ENCODE measurements at regions not wholly inside any gene's neighbourhood (a gene's known extent, or its start where the extent isn't known, plus 50 kb on each side); places are given as distances from the start of the nearest gene placed in this dataset.
"Not testable (repeated sequence)": the region's sequence is repeated elsewhere in the genome, so short reads cannot be mapped to it uniquely, and the experiment has no call there.

DNA sequence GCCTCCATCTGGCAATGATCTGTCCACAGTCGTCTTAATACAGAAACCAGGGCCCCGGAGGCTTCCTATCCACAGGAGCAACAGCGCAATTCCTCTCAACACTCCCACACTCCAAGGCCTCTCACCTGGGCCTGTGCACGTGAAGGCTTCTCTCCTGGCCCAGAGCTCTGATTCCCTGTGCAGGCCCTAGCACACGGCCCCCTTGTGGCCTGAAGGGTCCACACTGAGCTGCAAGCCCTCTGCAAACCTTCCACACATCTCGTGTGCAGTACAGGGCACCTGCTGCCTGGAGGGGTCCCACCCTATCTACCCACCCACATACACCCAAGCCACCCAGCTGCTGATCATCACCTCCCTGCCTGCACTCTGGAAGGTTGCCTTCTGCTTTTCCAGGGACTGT lies 150.1 kb upstream of the NUDT10 start:
- no peaks in the 10 kb centered on the region for H3K27me3 Mint-ChIP-seq
- peaks cover 4% of the 10 kb centered on the region for H3K4me1 Mint-ChIP-seq
- DNase-seq (no peak), ATAC-seq (no peak)
- H3K9me3 Mint-ChIP-seq: peaks cover under 1% of the 10 kb centered on the region
- no peak overlapping the region for H3K4me3 Mint-ChIP-seq
- no peaks in the 10 kb centered on the region for H3K36me3 Mint-ChIP-seq (ENCODE audit: low read depth)
- H3K27ac Mint-ChIP-seq: no peak overlapping the region

GRCh38 chrX:51192104-51192503 lies 140.5 kb upstream of the NUDT10 start:
- peaks cover 21% of the 10 kb centered on the region for H3K9me3 Mint-ChIP-seq
- no peaks in the 10 kb centered on the region for H3K4me1 Mint-ChIP-seq
- H3K27ac Mint-ChIP-seq: no peak overlapping the region
- no peaks in the 10 kb centered on the region for H3K27me3 Mint-ChIP-seq
- ATAC-seq: no peak
- no peak for DNase-seq
- no peak overlapping the region for H3K4me3 Mint-ChIP-seq
- peaks cover 15% of the 10 kb centered on the region for H3K36me3 Mint-ChIP-seq (ENCODE audit: low read depth)

- Mint-ChIP-seq H3K9me3 (no peaks in the 10 kb centered on the region), H3K4me1 (no peaks in the 10 kb centered on the region), H3K36me3 (ENCODE audit: low read depth) (no peaks in the 10 kb centered on the region), H3K27ac (no peak overlapping the region), H3K4me3 (no peak overlapping the region), H3K27me3 (no peaks in the 10 kb centered on the region)
- ATAC-seq (no peak), DNase-seq (no peak)
Measured at GRCh38 chrX:51215266-51215665, 117.4 kb upstream of the NUDT10 start.

GRCh38 chrX:51215856-51216255 lies 116.8 kb upstream of the NUDT10 start:
- DNase-seq: no peak
- ATAC-seq: no peak
- no peak overlapping the region for H3K27ac Mint-ChIP-seq
- no peak overlapping the region for H3K4me3 Mint-ChIP-seq
- H3K4me1 Mint-ChIP-seq: no peaks in the 10 kb centered on the region
- no peaks in the 10 kb centered on the region for H3K27me3 Mint-ChIP-seq
- peaks cover 2% of the 10 kb centered on the region for H3K36me3 Mint-ChIP-seq (ENCODE audit: low read depth)
- no peaks in the 10 kb centered on the region for H3K9me3 Mint-ChIP-seq

- ATAC-seq (no peak), DNase-seq (no peak)
- Mint-ChIP-seq H3K4me1 (no peaks in the 10 kb centered on the region), H3K36me3 (ENCODE audit: low read depth) (peaks cover 26% of the 10 kb centered on the region), H3K27ac (no peak overlapping the region), H3K27me3 (no peaks in the 10 kb centered on the region), H3K4me3 (no peak overlapping the region), H3K9me3 (peaks cover 37% of the 10 kb centered on the region)
Measured at GRCh38 chrX:51242212-51242611, 90.4 kb upstream of the NUDT10 start.

GRCh38 chrX:51257490-51257889 lies 75.1 kb upstream of the NUDT10 start:
- H3K27ac Mint-ChIP-seq: no peak overlapping the region
- no peaks in the 10 kb centered on the region for H3K27me3 Mint-ChIP-seq
- H3K4me1 Mint-ChIP-seq: no peaks in the 10 kb centered on the region
- no peak for ATAC-seq
- DNase-seq: no peak
- peaks cover 4% of the 10 kb centered on the region for H3K9me3 Mint-ChIP-seq
- H3K36me3 Mint-ChIP-seq (ENCODE audit: low read depth): no peaks in the 10 kb centered on the region
- no peak overlapping the region for H3K4me3 Mint-ChIP-seq

DNA sequence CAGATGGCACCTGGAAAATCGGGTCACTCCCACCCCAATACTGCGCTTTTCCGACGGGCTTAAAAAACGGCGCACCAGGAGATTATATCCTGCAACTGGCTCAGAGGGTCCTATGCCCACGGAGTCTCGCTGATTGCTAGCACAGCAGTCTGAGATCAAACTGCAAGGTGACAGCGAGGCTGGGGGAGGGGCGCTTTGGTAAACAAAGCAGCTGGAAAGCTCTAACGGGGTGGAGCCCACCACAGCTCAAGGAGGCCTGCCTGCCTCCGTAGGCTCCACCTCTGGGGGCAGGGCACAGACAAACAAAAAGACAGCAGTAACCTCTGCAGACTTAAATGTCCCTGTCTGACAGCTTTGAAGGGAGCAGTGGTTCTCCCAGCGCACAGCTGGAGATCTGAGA lies 70.4 kb upstream of the NUDT10 start:
- H3K4me3 Mint-ChIP-seq; H3K27me3 Mint-ChIP-seq; ATAC-seq; H3K27ac Mint-ChIP-seq; H3K4me1 Mint-ChIP-seq; H3K9me3 Mint-ChIP-seq; DNase-seq; H3K36me3 Mint-ChIP-seq (ENCODE audit: low read depth): not testable (repeated sequence)

DNA sequence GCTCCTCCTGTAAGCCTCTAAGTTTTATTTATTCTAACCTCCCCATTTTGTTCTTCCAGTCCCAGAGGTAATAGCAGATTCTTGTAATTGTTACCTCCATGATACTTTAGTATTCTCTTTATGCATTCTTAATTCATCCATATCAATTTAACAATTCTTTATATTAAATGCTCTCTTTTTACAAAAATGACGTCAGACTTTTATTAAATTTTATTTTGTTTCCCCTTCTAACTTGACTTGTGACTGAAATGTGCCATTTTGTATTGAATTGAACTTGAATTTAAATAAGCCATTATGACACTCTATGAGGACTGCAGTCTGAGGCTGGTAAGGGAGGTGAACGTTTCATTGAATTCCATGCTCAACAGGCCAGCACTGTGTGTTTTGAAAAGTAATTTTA lies 60.0 kb upstream of the NUDT10 start:
- Mint-ChIP-seq H3K36me3 (ENCODE audit: low read depth) (peaks cover 3% of the 10 kb centered on the region), H3K9me3 (peaks cover 4% of the 10 kb centered on the region), H3K4me3 (no peak overlapping the region), H3K27me3 (no peaks in the 10 kb centered on the region), H3K4me1 (no peaks in the 10 kb centered on the region), H3K27ac (no peak overlapping the region)
- DNase-seq: no peak
- ATAC-seq: no peak

- Mint-ChIP-seq H3K27me3 (no peaks in the 10 kb centered on the region), H3K4me3 (no peak overlapping the region), H3K27ac (no peak overlapping the region), H3K4me1 (peaks cover 5% of the 10 kb centered on the region), H3K36me3 (ENCODE audit: low read depth) (no peaks in the 10 kb centered on the region), H3K9me3 (no peaks in the 10 kb centered on the region)
- ATAC-seq (peak; percentile 43), DNase-seq (no peak)
Measured at GRCh38 chrX:51281758-51282318, 50.8 kb upstream of the NUDT10 start.
